ENCODE measurements at regions not wholly inside any gene's neighbourhood (a gene's known extent, or its start where the extent isn't known, plus 50 kb on each side); places are given as distances from the start of the nearest gene placed in this dataset.
"Not testable (repeated sequence)": the region's sequence is repeated elsewhere in the genome, so short reads cannot be mapped to it uniquely, and the experiment has no call there.

- not testable (repeated sequence) for TF ChIP-seq CTCF (conservative IDR thresholded peaks at IDR 0.05 in 1 of 2, IDR thresholded peaks at IDR 0.05 in 1 of 2; ENCODE audit: low read depth in 1 of 2, low read length in 2 of 2); EZH2 (IDR thresholded peaks at IDR 0.05; ENCODE audit: low read length, missing control alignments)
Observed at GRCh38 chr1:58051187-58051586, 495.3 kb downstream of the OMA1 start.
